ENCODE measurements at regions not wholly inside any gene's neighbourhood (a gene's known extent, or its start where the extent isn't known, plus 50 kb on each side); places are given as distances from the start of the nearest gene placed in this dataset.

GRCh38 chr7:114088470-114088940, 169.7 kb upstream of the PPP1R3A start:
- TF ChIP-seq POLR2AphosphoS5 (IDR thresholded peaks at IDR 0.05; ENCODE audit: low read depth, low read length) (no peak), TAF1 (IDR thresholded peaks at IDR 0.05; ENCODE audit: borderline replicate concordance, low read depth, low read length) (no peak), POLR2A (IDR thresholded peaks at IDR 0.05; ENCODE audit: low read depth, low read length) (no peak)
